ENCODE measurements at regions not wholly inside any gene's neighbourhood (a gene's known extent, or its start where the extent isn't known, plus 50 kb on each side); places are given as distances from the start of the nearest gene placed in this dataset.
A peak's percentile ranks its signal among the peaks of the same experiment; 100 is the strongest.

DNA sequence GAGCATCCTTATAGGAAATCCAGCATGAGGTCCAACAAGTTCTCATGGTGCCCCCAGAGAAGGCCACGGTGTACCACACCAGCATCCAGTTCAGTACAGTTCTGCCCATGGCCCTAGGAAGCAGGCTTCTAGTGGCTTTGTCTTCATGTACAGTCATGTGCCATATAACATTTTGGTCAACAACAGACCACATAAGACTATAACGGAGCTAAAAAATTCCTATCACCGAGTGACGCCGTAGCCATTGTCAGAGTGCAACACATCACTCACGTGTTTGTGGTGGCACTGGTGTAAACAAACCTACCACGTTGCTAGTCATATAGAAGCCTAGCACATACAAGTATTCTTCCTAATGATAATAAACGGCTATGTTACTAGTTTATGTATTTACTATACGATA lies 209.0 kb downstream of the ARRDC4 start:
- intact Hi-C loops (cut with DNase I): loop anchor here (10.0 kb wide), 1 partner anchor 275 kb away; no protein-coding TSS in a partner anchor
- no peaks in the 10 kb centered on the region for H3K27me3 ChIP-seq
- no peak overlapping the region for H3K27ac ChIP-seq
- no peak overlapping the region for H3K4me3 ChIP-seq
- H3K36me3 ChIP-seq: no peaks in the 10 kb centered on the region
- TF ChIP-seq, protein P1, sequence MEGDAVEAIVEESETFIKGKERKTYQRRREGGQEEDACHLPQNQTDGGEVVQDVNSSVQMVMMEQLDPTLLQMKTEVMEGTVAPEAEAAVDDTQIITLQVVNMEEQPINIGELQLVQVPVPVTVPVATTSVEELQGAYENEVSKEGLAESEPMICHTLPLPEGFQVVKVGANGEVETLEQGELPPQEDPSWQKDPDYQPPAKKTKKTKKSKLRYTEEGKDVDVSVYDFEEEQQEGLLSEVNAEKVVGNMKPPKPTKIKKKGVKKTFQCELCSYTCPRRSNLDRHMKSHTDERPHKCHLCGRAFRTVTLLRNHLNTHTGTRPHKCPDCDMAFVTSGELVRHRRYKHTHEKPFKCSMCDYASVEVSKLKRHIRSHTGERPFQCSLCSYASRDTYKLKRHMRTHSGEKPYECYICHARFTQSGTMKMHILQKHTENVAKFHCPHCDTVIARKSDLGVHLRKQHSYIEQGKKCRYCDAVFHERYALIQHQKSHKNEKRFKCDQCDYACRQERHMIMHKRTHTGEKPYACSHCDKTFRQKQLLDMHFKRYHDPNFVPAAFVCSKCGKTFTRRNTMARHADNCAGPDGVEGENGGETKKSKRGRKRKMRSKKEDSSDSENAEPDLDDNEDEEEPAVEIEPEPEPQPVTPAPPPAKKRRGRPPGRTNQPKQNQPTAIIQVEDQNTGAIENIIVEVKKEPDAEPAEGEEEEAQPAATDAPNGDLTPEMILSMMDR (IDR thresholded peaks at IDR 0.05): no peak
- H3K4me1 ChIP-seq: no peaks in the 10 kb centered on the region
- DNase-seq (no peak), ATAC-seq (no peak)
- no peaks in the 10 kb centered on the region for H3K9me3 ChIP-seq

DNA sequence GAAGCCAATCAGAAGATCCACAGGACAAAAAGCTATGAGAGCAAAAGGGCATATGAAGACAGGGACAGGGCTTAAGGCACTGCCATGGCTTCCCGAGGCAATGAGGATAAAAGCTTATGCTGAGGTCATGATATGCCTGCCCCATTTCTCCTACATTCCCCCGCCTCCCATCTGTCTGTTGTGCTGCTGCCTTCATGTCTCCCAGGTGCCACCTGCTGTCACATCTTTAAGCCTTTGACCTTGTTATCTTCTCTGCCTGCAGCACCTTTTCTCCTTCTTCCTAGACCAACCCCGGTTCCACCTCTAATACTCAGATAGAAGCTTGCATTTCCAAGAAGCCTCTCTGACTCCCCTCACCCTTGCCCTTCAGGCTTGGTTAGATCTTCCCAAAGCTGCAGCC lies 213.8 kb downstream of the ARRDC4 start:
- H3K27me3 ChIP-seq: no peaks in the 10 kb centered on the region
- intact Hi-C loops (cut with DNase I): no loop called here
- no peak for DNase-seq
- no peaks in the 10 kb centered on the region for H3K4me1 ChIP-seq
- H3K9me3 ChIP-seq: no peaks in the 10 kb centered on the region
- no peak for ATAC-seq
- TF ChIP-seq, protein P1 (IDR thresholded peaks at IDR 0.05): no peak
- no peak overlapping the region for H3K4me3 ChIP-seq
- no peaks in the 10 kb centered on the region for H3K36me3 ChIP-seq
- H3K27ac ChIP-seq: no peak overlapping the region

DNA sequence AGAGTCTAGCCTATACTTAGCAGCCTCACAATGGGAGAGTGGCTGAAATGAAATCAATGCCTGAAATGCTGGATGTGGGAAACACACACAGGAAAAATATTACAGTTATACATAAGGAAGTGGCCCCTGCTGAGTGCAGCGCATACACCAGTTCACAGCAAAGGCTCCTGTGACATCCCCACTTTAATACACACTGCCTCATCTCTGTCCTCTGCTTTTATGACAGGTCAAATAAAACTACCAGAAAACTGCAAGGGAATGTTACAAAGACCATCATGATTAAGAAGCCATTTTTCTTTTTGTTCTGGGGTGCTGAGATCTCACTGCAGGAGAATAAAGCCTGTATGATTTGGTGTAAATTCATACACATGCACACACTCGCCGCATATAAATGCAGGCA lies 214.3 kb downstream of the ARRDC4 start:
- no peak overlapping the region for H3K27ac ChIP-seq
- intact Hi-C loops (cut with DNase I): no loop called here
- no peak for ATAC-seq
- H3K27me3 ChIP-seq: no peaks in the 10 kb centered on the region
- no peak overlapping the region for H3K4me3 ChIP-seq
- no peak for DNase-seq
- TF ChIP-seq, protein P1 (IDR thresholded peaks at IDR 0.05): no peak
- no peaks in the 10 kb centered on the region for H3K4me1 ChIP-seq
- H3K36me3 ChIP-seq: no peaks in the 10 kb centered on the region
- H3K9me3 ChIP-seq: no peaks in the 10 kb centered on the region

DNA sequence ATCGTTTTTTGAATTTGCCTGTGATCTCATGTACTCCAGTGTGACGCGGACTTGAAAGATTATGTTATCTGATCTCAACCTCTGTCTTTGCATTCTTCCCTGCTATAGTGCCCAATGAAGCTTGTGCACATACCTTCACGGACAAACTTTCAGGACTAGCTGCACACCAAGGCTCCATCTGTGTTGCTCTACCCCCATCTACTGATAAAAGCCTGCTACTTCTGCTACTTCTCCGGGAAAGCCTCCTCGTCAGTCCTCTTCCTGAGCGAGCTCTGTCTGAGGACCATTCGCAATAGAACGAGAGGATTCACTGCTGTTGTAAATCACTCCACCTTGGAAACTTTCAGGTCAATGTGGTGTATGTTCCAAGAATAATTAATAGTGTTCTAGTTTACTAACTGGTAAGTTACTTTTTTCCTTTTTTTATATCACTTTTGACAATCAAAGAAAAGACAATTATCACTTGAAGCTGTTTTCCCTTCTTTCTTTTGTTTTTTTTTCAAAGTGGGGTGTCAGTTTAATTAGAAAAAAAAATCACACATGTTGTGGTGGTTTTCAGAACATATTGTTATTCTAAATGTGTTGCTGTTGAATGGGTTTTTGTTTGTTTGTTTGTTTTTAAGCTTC lies 217.6 kb downstream of the ARRDC4 start:
- Histone ChIP-seq H3K27me3 (peaks cover 5% of the 10 kb centered on the region), H3K36me3 (no peaks in the 10 kb centered on the region), H3K27ac (no peak overlapping the region), H3K4me1 (no peaks in the 10 kb centered on the region), H3K4me3 (no peak overlapping the region), H3K9me3 (no peaks in the 10 kb centered on the region)
- no peak for DNase-seq
- peak; percentile 91 for ATAC-seq
- intact Hi-C loops (cut with DNase I): no loop called here
- TF ChIP-seq, protein P1 (IDR thresholded peaks at IDR 0.05): peak; percentile 68

DNA sequence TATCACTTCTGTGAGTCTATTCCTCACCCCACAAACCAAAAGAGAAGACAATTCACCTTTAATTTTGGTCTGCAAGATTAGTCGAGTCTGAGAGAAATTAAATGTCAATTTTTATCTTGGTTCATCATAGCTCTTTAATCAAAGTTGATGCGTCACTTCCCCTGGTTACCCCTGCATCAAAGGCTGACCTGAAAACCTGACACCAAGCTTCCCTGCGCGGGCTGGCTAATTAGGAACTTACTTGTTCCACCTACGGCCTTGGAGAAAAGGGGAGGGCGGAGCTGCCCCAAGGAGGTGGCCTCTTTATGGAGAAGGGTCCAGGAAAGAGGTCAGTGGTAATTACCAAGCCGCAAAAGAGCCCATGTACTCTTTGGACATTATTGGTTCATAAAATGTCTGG lies 218.4 kb downstream of the ARRDC4 start:
- DNase-seq (no peak), ATAC-seq (no peak)
- intact Hi-C loops (cut with DNase I): no loop called here
- Histone ChIP-seq H3K27me3 (peaks cover 5% of the 10 kb centered on the region), H3K36me3 (no peaks in the 10 kb centered on the region), H3K4me1 (no peaks in the 10 kb centered on the region), H3K27ac (no peak overlapping the region), H3K9me3 (no peaks in the 10 kb centered on the region), H3K4me3 (no peak overlapping the region)
- TF ChIP-seq, protein P1 (IDR thresholded peaks at IDR 0.05): no peak

DNA sequence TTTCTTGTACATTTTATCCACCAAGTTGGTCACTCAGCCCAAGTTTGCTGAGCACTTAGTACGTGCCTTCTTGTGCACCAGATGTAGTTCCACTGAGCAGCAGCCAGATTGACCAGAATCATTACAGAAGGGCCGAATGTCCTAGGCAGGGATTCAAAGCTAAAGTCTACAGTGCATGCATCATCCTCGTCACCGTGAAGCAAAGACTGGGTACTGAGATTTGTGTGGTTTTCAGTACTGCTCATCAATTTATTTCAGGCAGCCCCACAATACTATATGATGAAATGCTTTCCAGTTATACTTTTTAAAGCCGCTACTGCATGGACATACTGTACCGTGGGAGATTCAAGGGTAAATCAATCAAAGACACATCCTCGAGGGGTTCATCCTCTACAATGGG lies 227.0 kb downstream of the ARRDC4 start:
- Histone ChIP-seq H3K4me3 (no peak overlapping the region), H3K27ac (no peak overlapping the region), H3K9me3 (no peaks in the 10 kb centered on the region), H3K36me3 (no peaks in the 10 kb centered on the region), H3K27me3 (no peaks in the 10 kb centered on the region), H3K4me1 (no peaks in the 10 kb centered on the region)
- intact Hi-C loops (cut with DNase I): no loop called here
- DNase-seq (no peak), ATAC-seq (no peak)
- TF ChIP-seq, protein P1 (IDR thresholded peaks at IDR 0.05): no peak
